ENCODE measurements at regions not wholly inside any gene's neighbourhood (a gene's known extent, or its start where the extent isn't known, plus 50 kb on each side); places are given as distances from the start of the nearest gene placed in this dataset.
"Not testable (repeated sequence)": the region's sequence is repeated elsewhere in the genome, so short reads cannot be mapped to it uniquely, and the experiment has no call there.

DNA sequence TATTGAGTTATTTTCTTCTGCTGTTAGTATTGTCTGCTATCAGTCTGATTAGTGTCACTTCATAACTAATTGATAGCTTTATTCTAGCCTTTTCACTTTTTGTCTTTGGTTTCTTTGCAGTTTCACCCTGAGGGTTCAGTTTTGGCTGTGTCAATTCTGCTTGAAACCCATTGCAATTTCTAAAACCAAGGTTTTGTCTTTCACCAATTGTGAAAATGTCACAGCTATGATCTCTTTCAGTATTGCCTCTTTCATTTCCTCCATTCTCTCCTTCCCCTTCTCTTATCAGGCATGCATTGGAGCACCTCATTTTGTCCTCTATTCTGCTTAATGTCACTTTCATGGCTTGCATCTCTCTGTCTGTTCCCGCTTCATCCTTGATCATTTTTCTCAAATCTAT, 248.1 kb downstream of the YTHDC2 start:
- no peak overlapping the region for H3K18ac ChIP-seq (ENCODE audit: low read length)
- H3K4me3 ChIP-seq (ENCODE audit: low read length), result no peak overlapping the region
- H3K56ac ChIP-seq (ENCODE audit: low read length), result no peak overlapping the region
- no peak overlapping the region for H3K23ac ChIP-seq (ENCODE audit: low read length)
- no peak overlapping the region for H2AK5ac ChIP-seq (ENCODE audit: low read length)
- no peak overlapping the region for H3K4me2 ChIP-seq (ENCODE audit: low read length)
- DNase-seq, result no peak
- no peak overlapping the region for H3K4ac ChIP-seq (ENCODE audit: low read depth, low read length)
- no peaks in the 10 kb centered on the region for H3K79me1 ChIP-seq (ENCODE audit: low read length)
- no peaks in the 10 kb centered on the region for H3K79me2 ChIP-seq (ENCODE audit: control insufficient read depth, insufficient read depth, low read length)
- peaks cover 7% of the 10 kb centered on the region for H3K4me1 ChIP-seq (ENCODE audit: control insufficient read depth, low read depth, low read length)
- no peak overlapping the region for H2BK120ac ChIP-seq (ENCODE audit: low read depth, low read length)
- no peaks in the 10 kb centered on the region for H3K36me3 ChIP-seq (ENCODE audit: control insufficient read depth, insufficient read depth, low read length)
- H3K27me3 ChIP-seq (ENCODE audit: insufficient read depth, low read length, poor library complexity), result no peaks in the 10 kb centered on the region
- H2BK5ac ChIP-seq (ENCODE audit: low read length), result no peak overlapping the region
- H3K9ac ChIP-seq (ENCODE audit: low read length), result no peak overlapping the region
- H4K5ac ChIP-seq (ENCODE audit: low read length), result no peak overlapping the region
- no peak overlapping the region for H4K8ac ChIP-seq (ENCODE audit: low read depth, low read length)
- H3K27ac ChIP-seq (ENCODE audit: low read depth, low read length), result no peak overlapping the region
- WGBS (ENCODE audit: extremely low coverage, insufficient coverage, low lambda C conversion rate), result no CpG with 5 or more reads among the region's 1 CpG
- H2BK15ac ChIP-seq (replicated peaks; ENCODE audit: low read depth), result no peak overlapping the region

DNA sequence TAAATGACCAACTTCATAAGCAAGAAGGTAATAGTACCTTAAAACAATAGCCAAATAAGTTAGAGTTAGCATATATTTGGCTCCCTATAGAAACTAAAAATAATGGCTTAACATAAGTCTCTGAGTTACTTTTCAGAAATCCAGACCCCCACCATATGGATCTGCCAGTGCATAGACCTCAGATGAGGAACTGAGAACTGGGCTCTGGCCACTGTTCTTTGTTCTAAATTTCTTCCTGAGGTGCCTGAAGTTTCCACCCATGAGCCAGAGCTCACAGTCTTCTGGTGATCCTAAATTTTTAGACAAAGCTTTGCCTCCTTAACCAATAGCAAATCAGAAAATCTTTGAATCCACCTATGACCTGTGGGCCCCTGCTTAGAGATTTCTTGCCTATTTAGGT, 250.9 kb downstream of the YTHDC2 start:
- Histone ChIP-seq H2BK5ac (ENCODE audit: low read length) (no peak overlapping the region), H3K23ac (ENCODE audit: low read length) (no peak overlapping the region), H3K4me3 (ENCODE audit: low read length) (no peak overlapping the region), H3K79me1 (ENCODE audit: low read length) (no peaks in the 10 kb centered on the region), H3K9ac (ENCODE audit: low read length) (no peak overlapping the region), H2BK120ac (ENCODE audit: low read depth, low read length) (no peak overlapping the region), H2AK5ac (ENCODE audit: low read length) (no peak overlapping the region), H2BK15ac (replicated peaks; ENCODE audit: low read depth) (no peak overlapping the region), H3K79me2 (ENCODE audit: control insufficient read depth, insufficient read depth, low read length) (no peaks in the 10 kb centered on the region), H3K27me3 (ENCODE audit: insufficient read depth, low read length, poor library complexity) (no peaks in the 10 kb centered on the region), H3K4ac (ENCODE audit: low read depth, low read length) (no peak overlapping the region), H3K4me2 (ENCODE audit: low read length) (no peak overlapping the region), H3K36me3 (ENCODE audit: control insufficient read depth, insufficient read depth, low read length) (no peaks in the 10 kb centered on the region), H4K8ac (ENCODE audit: low read depth, low read length) (no peak overlapping the region), H3K56ac (ENCODE audit: low read length) (no peak overlapping the region), H3K27ac (ENCODE audit: low read depth, low read length) (no peak overlapping the region), H3K4me1 (ENCODE audit: control insufficient read depth, low read depth, low read length) (peaks cover 7% of the 10 kb centered on the region), H4K5ac (ENCODE audit: low read length) (no peak overlapping the region), H3K18ac (ENCODE audit: low read length) (no peak overlapping the region)
- DNase-seq, result no peak

DNA sequence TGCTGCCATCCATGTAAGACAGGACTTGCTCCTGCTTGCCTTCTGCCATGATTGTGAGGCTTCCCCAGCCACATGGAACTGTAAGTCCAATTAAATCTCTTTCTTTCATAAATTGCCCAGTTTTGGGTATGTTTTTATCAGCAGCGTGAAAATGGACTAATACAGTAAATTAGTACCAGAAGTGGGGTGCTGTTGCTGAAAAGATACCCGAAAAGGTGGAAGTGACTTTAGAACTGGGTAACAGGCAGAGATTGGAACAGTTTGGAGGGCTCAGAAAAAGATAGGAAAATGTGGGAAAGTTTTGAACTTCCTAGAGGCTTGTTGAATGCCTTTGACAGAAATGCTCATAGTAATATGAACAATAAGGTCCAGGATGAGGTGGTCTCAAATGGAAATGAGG, 253.3 kb downstream of the YTHDC2 start:
- not testable (repeated sequence) for H3K79me1 ChIP-seq (ENCODE audit: low read length); H3K27ac ChIP-seq (ENCODE audit: low read depth, low read length); H2BK120ac ChIP-seq (ENCODE audit: low read depth, low read length); H3K56ac ChIP-seq (ENCODE audit: low read length); H3K4ac ChIP-seq (ENCODE audit: low read depth, low read length); H3K9ac ChIP-seq (ENCODE audit: low read length); H3K23ac ChIP-seq (ENCODE audit: low read length); H3K79me2 ChIP-seq (ENCODE audit: control insufficient read depth, insufficient read depth, low read length); H3K4me3 ChIP-seq (ENCODE audit: low read length); H4K8ac ChIP-seq (ENCODE audit: low read depth, low read length); DNase-seq; H2BK5ac ChIP-seq (ENCODE audit: low read length); H3K4me1 ChIP-seq (ENCODE audit: control insufficient read depth, low read depth, low read length); H4K5ac ChIP-seq (ENCODE audit: low read length); H3K36me3 ChIP-seq (ENCODE audit: control insufficient read depth, insufficient read depth, low read length); H2BK15ac ChIP-seq (replicated peaks; ENCODE audit: low read depth); H3K27me3 ChIP-seq (ENCODE audit: insufficient read depth, low read length, poor library complexity); H3K4me2 ChIP-seq (ENCODE audit: low read length); H3K18ac ChIP-seq (ENCODE audit: low read length); H2AK5ac ChIP-seq (ENCODE audit: low read length)
- WGBS (ENCODE audit: extremely low coverage, insufficient coverage, low lambda C conversion rate), result no CpG with 5 or more reads among the region's 2 CpGs

DNA sequence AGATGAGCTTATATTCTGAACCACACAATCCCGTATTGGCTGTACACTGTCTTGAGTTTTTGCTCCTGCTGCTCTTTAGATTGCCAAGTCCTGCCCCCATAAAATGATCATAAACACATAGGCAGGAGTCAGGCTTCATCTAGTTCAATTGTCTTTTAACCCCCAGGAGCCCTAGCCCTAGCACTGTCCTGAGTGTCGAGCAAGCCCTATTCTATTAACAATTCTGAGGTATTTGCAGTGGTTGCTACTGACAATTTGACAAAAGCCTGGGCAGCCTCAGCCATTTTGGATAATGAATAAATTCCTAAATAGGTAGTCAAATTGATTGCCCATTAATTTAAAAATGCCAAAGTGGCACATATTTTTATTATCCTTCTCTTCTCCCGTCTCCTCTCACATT, 257.2 kb downstream of the YTHDC2 start:
- WGBS (ENCODE audit: extremely low coverage, insufficient coverage, low lambda C conversion rate), result 100% methylated on average over 1 of the region's 3 CpGs
- Histone ChIP-seq H4K5ac (ENCODE audit: low read length) (no peak overlapping the region), H2BK120ac (ENCODE audit: low read depth, low read length) (no peak overlapping the region), H2BK5ac (ENCODE audit: low read length) (no peak overlapping the region), H3K4me1 (ENCODE audit: control insufficient read depth, low read depth, low read length) (no peaks in the 10 kb centered on the region), H3K27me3 (ENCODE audit: insufficient read depth, low read length, poor library complexity) (no peaks in the 10 kb centered on the region), H2AK5ac (ENCODE audit: low read length) (no peak overlapping the region), H3K27ac (ENCODE audit: low read depth, low read length) (no peak overlapping the region), H3K9ac (ENCODE audit: low read length) (no peak overlapping the region), H3K4ac (ENCODE audit: low read depth, low read length) (no peak overlapping the region), H3K36me3 (ENCODE audit: control insufficient read depth, insufficient read depth, low read length) (no peaks in the 10 kb centered on the region), H2BK15ac (replicated peaks; ENCODE audit: low read depth) (no peak overlapping the region), H3K18ac (ENCODE audit: low read length) (no peak overlapping the region), H4K8ac (ENCODE audit: low read depth, low read length) (no peak overlapping the region), H3K79me2 (ENCODE audit: control insufficient read depth, insufficient read depth, low read length) (no peaks in the 10 kb centered on the region), H3K4me3 (ENCODE audit: low read length) (no peak overlapping the region), H3K56ac (ENCODE audit: low read length) (no peak overlapping the region), H3K23ac (ENCODE audit: low read length) (no peak overlapping the region), H3K4me2 (ENCODE audit: low read length) (no peak overlapping the region), H3K79me1 (ENCODE audit: low read length) (no peaks in the 10 kb centered on the region)
- no peak for DNase-seq

DNA sequence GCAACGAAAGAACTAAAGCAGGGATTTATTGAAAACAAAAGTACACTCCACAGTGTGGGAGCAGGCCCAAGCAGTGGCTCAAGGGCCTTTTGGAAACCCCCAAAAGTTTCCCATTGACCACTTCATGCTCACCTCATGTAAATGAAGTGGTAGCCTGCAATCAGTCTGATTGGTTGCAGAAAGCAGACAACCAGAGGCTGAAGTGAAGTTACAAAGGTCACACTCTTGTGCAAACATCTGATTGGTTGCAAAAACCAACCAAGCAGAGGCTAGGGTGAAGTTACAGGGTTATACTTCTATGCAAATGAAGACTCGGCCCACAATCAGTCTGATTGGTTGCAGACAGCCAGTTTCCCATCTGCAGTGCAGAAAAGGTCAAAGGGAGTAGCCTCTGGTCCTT, 258.0 kb downstream of the YTHDC2 start:
- DNase-seq, result no peak
- H2AK5ac ChIP-seq (ENCODE audit: low read length), result no peak overlapping the region
- H3K4me3 ChIP-seq (ENCODE audit: low read length), result no peak overlapping the region
- no peaks in the 10 kb centered on the region for H3K4me1 ChIP-seq (ENCODE audit: control insufficient read depth, low read depth, low read length)
- H3K4ac ChIP-seq (ENCODE audit: low read depth, low read length), result no peak overlapping the region
- no peak overlapping the region for H3K56ac ChIP-seq (ENCODE audit: low read length)
- H3K9ac ChIP-seq (ENCODE audit: low read length), result no peak overlapping the region
- H3K27me3 ChIP-seq (ENCODE audit: insufficient read depth, low read length, poor library complexity), result no peaks in the 10 kb centered on the region
- H3K23ac ChIP-seq (ENCODE audit: low read length), result no peak overlapping the region
- H4K5ac ChIP-seq (ENCODE audit: low read length), result no peak overlapping the region
- H3K36me3 ChIP-seq (ENCODE audit: control insufficient read depth, insufficient read depth, low read length), result no peaks in the 10 kb centered on the region
- no peak overlapping the region for H2BK15ac ChIP-seq (replicated peaks; ENCODE audit: low read depth)
- WGBS (ENCODE audit: extremely low coverage, insufficient coverage, low lambda C conversion rate), result no CpG with 5 or more reads among the region's 2 CpGs
- H4K8ac ChIP-seq (ENCODE audit: low read depth, low read length), result no peak overlapping the region
- H2BK120ac ChIP-seq (ENCODE audit: low read depth, low read length), result no peak overlapping the region
- no peaks in the 10 kb centered on the region for H3K79me2 ChIP-seq (ENCODE audit: control insufficient read depth, insufficient read depth, low read length)
- no peak overlapping the region for H3K4me2 ChIP-seq (ENCODE audit: low read length)
- no peak overlapping the region for H3K18ac ChIP-seq (ENCODE audit: low read length)
- no peak overlapping the region for H3K27ac ChIP-seq (ENCODE audit: low read depth, low read length)
- no peaks in the 10 kb centered on the region for H3K79me1 ChIP-seq (ENCODE audit: low read length)
- no peak overlapping the region for H2BK5ac ChIP-seq (ENCODE audit: low read length)

DNA sequence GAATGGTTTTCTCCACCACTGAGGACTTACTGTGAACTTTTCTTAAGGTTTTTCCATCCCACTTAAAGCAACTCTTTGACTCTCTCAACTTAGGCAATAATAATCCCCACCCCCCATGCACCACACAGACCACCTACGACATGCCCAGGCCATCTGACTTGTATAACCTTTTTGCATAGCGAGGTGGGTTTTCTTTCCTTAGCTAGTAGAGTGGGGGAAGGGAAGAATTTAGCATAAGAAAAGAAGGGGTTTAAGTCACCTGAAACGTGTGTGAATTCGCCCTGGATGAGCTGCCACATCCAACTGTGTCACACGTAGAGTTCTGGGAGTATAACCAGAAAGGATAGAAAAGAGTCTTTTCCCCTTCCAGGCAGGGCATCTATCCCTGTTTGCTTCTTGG, 262.7 kb downstream of the YTHDC2 start:
- Histone ChIP-seq H2BK5ac (ENCODE audit: low read length) (no peak overlapping the region), H3K4me1 (ENCODE audit: control insufficient read depth, low read depth, low read length) (peaks cover 2% of the 10 kb centered on the region), H4K8ac (ENCODE audit: low read depth, low read length) (no peak overlapping the region), H3K79me1 (ENCODE audit: low read length) (no peaks in the 10 kb centered on the region), H3K36me3 (ENCODE audit: control insufficient read depth, insufficient read depth, low read length) (no peaks in the 10 kb centered on the region), H3K23ac (ENCODE audit: low read length) (no peak overlapping the region), H3K79me2 (ENCODE audit: control insufficient read depth, insufficient read depth, low read length) (no peaks in the 10 kb centered on the region), H4K5ac (ENCODE audit: low read length) (no peak overlapping the region), H3K18ac (ENCODE audit: low read length) (no peak overlapping the region), H3K56ac (ENCODE audit: low read length) (peak overlapping the region; percentile 27), H3K27me3 (ENCODE audit: insufficient read depth, low read length, poor library complexity) (no peaks in the 10 kb centered on the region), H3K27ac (ENCODE audit: low read depth, low read length) (no peak overlapping the region), H2BK120ac (ENCODE audit: low read depth, low read length) (no peak overlapping the region), H2BK15ac (replicated peaks; ENCODE audit: low read depth) (no peak overlapping the region), H3K4ac (ENCODE audit: low read depth, low read length) (no peak overlapping the region), H2AK5ac (ENCODE audit: low read length) (no peak overlapping the region), H3K9ac (ENCODE audit: low read length) (no peak overlapping the region), H3K4me2 (ENCODE audit: low read length) (no peak overlapping the region), H3K4me3 (ENCODE audit: low read length) (no peak overlapping the region)
- peak; percentile 25 for DNase-seq
- WGBS (ENCODE audit: extremely low coverage, insufficient coverage, low lambda C conversion rate), result no CpG with 5 or more reads among the region's 5 CpGs
